ENCODE measurements at regions not wholly inside any gene's neighbourhood (a gene's known extent, or its start where the extent isn't known, plus 50 kb on each side); places are given as distances from the start of the nearest gene placed in this dataset.

- in situ Hi-C loops (cut with HindIII; ENCODE audit: low pct_ligation_motif_present, low pct_unique_long_range_greater_than_20kb, low sequenced_read_pairs), result no loop called here
- no peak for DNase-seq
Observed at GRCh38 chr5:125560476-125561225, 814.2 kb upstream of the ZNF608 start.

- in situ Hi-C loops (cut with HindIII; ENCODE audit: low pct_ligation_motif_present, low pct_unique_long_range_greater_than_20kb, low sequenced_read_pairs), result no loop called here
- no peak for DNase-seq
Observed at GRCh38 chr5:125564317-125564975, 818.0 kb upstream of the ZNF608 start.

GRCh38 chr5:125574491-125575044 lies 828.1 kb upstream of the ZNF608 start:
- no peak for DNase-seq
- in situ Hi-C loops (cut with HindIII; ENCODE audit: low pct_ligation_motif_present, low pct_unique_long_range_greater_than_20kb, low sequenced_read_pairs), result no loop called here

- no peak for DNase-seq
- in situ Hi-C loops (cut with HindIII; ENCODE audit: low pct_ligation_motif_present, low pct_unique_long_range_greater_than_20kb, low sequenced_read_pairs), result no loop called here
Observed at GRCh38 chr5:125575171-125575890, 828.9 kb upstream of the ZNF608 start.

GRCh38 chr5:125575891-125576505 lies 829.6 kb upstream of the ZNF608 start:
- no peak for DNase-seq
- in situ Hi-C loops (cut with HindIII; ENCODE audit: low pct_ligation_motif_present, low pct_unique_long_range_greater_than_20kb, low sequenced_read_pairs), result no loop called here

GRCh38 chr5:125576822-125577221 lies 830.4 kb upstream of the ZNF608 start:
- in situ Hi-C loops (cut with HindIII; ENCODE audit: low pct_ligation_motif_present, low pct_unique_long_range_greater_than_20kb, low sequenced_read_pairs), result no loop called here

GRCh38 chr5:125578551-125578950 lies 832.1 kb upstream of the ZNF608 start:
- in situ Hi-C loops (cut with HindIII; ENCODE audit: low pct_ligation_motif_present, low pct_unique_long_range_greater_than_20kb, low sequenced_read_pairs), result no loop called here
- DNase-seq, result no peak

More at GRCh38 chr5:125576822-125577221, 830.4 kb upstream of the ZNF608 start:
- DNase-seq, result peak; percentile 4

- in situ Hi-C loops (cut with HindIII; ENCODE audit: low pct_ligation_motif_present, low pct_unique_long_range_greater_than_20kb, low sequenced_read_pairs), result no loop called here
- no peak for DNase-seq
Observed at GRCh38 chr5:125579182-125579581, 832.7 kb upstream of the ZNF608 start.

- no peak for DNase-seq
- in situ Hi-C loops (cut with HindIII; ENCODE audit: low pct_ligation_motif_present, low pct_unique_long_range_greater_than_20kb, low sequenced_read_pairs), result no loop called here
Observed at GRCh38 chr5:125581311-125581710, 834.9 kb upstream of the ZNF608 start.

GRCh38 chr5:125582352-125582751 lies 835.9 kb upstream of the ZNF608 start:
- DNase-seq, result no peak
- in situ Hi-C loops (cut with HindIII; ENCODE audit: low pct_ligation_motif_present, low pct_unique_long_range_greater_than_20kb, low sequenced_read_pairs), result no loop called here

GRCh38 chr5:125583321-125584139 lies 837.1 kb upstream of the ZNF608 start:
- no peak for DNase-seq
- in situ Hi-C loops (cut with HindIII; ENCODE audit: low pct_ligation_motif_present, low pct_unique_long_range_greater_than_20kb, low sequenced_read_pairs), result no loop called here

GRCh38 chr5:125584140-125584520 lies 837.7 kb upstream of the ZNF608 start:
- no peak for DNase-seq
- in situ Hi-C loops (cut with HindIII; ENCODE audit: low pct_ligation_motif_present, low pct_unique_long_range_greater_than_20kb, low sequenced_read_pairs), result no loop called here

- in situ Hi-C loops (cut with HindIII; ENCODE audit: low pct_ligation_motif_present, low pct_unique_long_range_greater_than_20kb, low sequenced_read_pairs), result no loop called here
- no peak for DNase-seq
Observed at GRCh38 chr5:125587631-125588030, 835.6 kb upstream of the GRAMD2B start.

- DNase-seq, result no peak
- in situ Hi-C loops (cut with HindIII; ENCODE audit: low pct_ligation_motif_present, low pct_unique_long_range_greater_than_20kb, low sequenced_read_pairs), result no loop called here
Observed at GRCh38 chr5:125592856-125593255, 830.4 kb upstream of the GRAMD2B start.

GRCh38 chr5:125595095-125595494 lies 828.1 kb upstream of the GRAMD2B start:
- DNase-seq, result no peak
- in situ Hi-C loops (cut with HindIII; ENCODE audit: low pct_ligation_motif_present, low pct_unique_long_range_greater_than_20kb, low sequenced_read_pairs), result no loop called here

- in situ Hi-C loops (cut with HindIII; ENCODE audit: low pct_ligation_motif_present, low pct_unique_long_range_greater_than_20kb, low sequenced_read_pairs), result no loop called here
- DNase-seq, result no peak
Observed at GRCh38 chr5:125595845-125596244, 827.4 kb upstream of the GRAMD2B start.

- in situ Hi-C loops (cut with HindIII; ENCODE audit: low pct_ligation_motif_present, low pct_unique_long_range_greater_than_20kb, low sequenced_read_pairs), result no loop called here
- DNase-seq, result no peak
Observed at GRCh38 chr5:125597338-125597737, 825.9 kb upstream of the GRAMD2B start.

GRCh38 chr5:125600559-125600958 lies 822.6 kb upstream of the GRAMD2B start:
- DNase-seq, result no peak
- in situ Hi-C loops (cut with HindIII; ENCODE audit: low pct_ligation_motif_present, low pct_unique_long_range_greater_than_20kb, low sequenced_read_pairs), result no loop called here
